ENCODE measurements at regions not wholly inside any gene's neighbourhood (a gene's known extent, or its start where the extent isn't known, plus 50 kb on each side); places are given as distances from the start of the nearest gene placed in this dataset.

- H3K27me3 ChIP-seq, result no peaks in the 10 kb centered on the region
- H3K4me1 ChIP-seq, result peaks cover 14 to 34% (median 26%) of the 10 kb centered on the region in 10 experiments
- no peak overlapping the region for H3K27ac ChIP-seq
- H3K9me3 ChIP-seq (replicated peaks in 1 of 11), result no peaks in the 10 kb centered on the region
- H3K4me3 ChIP-seq, result no peak overlapping the region
- H4K20me1 ChIP-seq, result peaks cover 0 to 6% (median 0%) of the 10 kb centered on the region in 11 experiments; a peak in 3 of 22 replicates
- no peaks in the 10 kb centered on the region for H3K36me3 ChIP-seq
- peak overlapping the region in 6 of 11 experiments; percentile 10 to 52 (median 20); a peak in 6 of 22 replicates for H3K4me2 ChIP-seq
- H3K9ac ChIP-seq, result no peak overlapping the region
- TF ChIP-seq Cebpa-rat (IDR thresholded peaks at IDR 0.05), result no peak
Observed at GRCh38 chr17:36674278-36674650, 72.9 kb downstream of the MRM1 start.

GRCh38 chr17:36675250-36675649 lies 73.9 kb downstream of the MRM1 start:
- Histone ChIP-seq H3K27me3 (no peaks in the 10 kb centered on the region), H3K27ac (no peak overlapping the region), H4K20me1 (peaks cover 0 to 6% (median 0%) of the 10 kb centered on the region in 11 experiments; a peak in 3 of 22 replicates), H3K9ac (no peak overlapping the region), H3K4me1 (peaks cover 23 to 40% (median 31%) of the 10 kb centered on the region in 10 experiments), H3K4me3 (no peak overlapping the region), H3K4me2 (peak overlapping the region; percentile 11 to 81 (median 41); a peak in 18 of 22 replicates), H3K9me3 (replicated peaks in 1 of 11) (no peaks in the 10 kb centered on the region), H3K36me3 (no peaks in the 10 kb centered on the region)
- no peak for TF ChIP-seq Cebpa-rat (IDR thresholded peaks at IDR 0.05)

GRCh38 chr17:36675786-36676185 lies 74.4 kb downstream of the MRM1 start:
- H3K27ac ChIP-seq, result no peak overlapping the region
- no peaks in the 10 kb centered on the region for H3K36me3 ChIP-seq
- no peak overlapping the region for H3K4me3 ChIP-seq
- no peaks in the 10 kb centered on the region for H3K27me3 ChIP-seq
- H3K4me1 ChIP-seq, result peaks cover 28 to 45% (median 32%) of the 10 kb centered on the region in 10 experiments
- H3K9me3 ChIP-seq (replicated peaks in 1 of 11), result no peaks in the 10 kb centered on the region
- peaks cover 0 to 6% (median 0%) of the 10 kb centered on the region in 11 experiments; a peak in 3 of 22 replicates for H4K20me1 ChIP-seq
- no peak overlapping the region for H3K9ac ChIP-seq
- peak overlapping the region in 10 of 11 experiments; percentile 11 to 81 (median 41); a peak in 16 of 22 replicates for H3K4me2 ChIP-seq
- no peak for TF ChIP-seq Cebpa-rat (IDR thresholded peaks at IDR 0.05)

- TF ChIP-seq Cebpa-rat (IDR thresholded peaks at IDR 0.05), result no peak
- no peaks in the 10 kb centered on the region for H3K27me3 ChIP-seq
- peaks cover 0 to 6% (median 0%) of the 10 kb centered on the region in 11 experiments; a peak in 2 of 22 replicates for H4K20me1 ChIP-seq
- no peak overlapping the region for H3K4me3 ChIP-seq
- no peaks in the 10 kb centered on the region for H3K9me3 ChIP-seq (replicated peaks in 1 of 11)
- H3K4me1 ChIP-seq, result peaks cover 16 to 35% (median 29%) of the 10 kb centered on the region in 10 experiments
- no peak overlapping the region for H3K27ac ChIP-seq
- H3K9ac ChIP-seq, result peak overlapping the region in 5 of 11 experiments; percentile 10 to 38 (median 15); a peak in 4 of 22 replicates
- no peaks in the 10 kb centered on the region for H3K36me3 ChIP-seq
- peak overlapping the region in 9 of 11 experiments; percentile 26 to 73 (median 63); a peak in 17 of 22 replicates for H3K4me2 ChIP-seq
Observed at GRCh38 chr17:36679815-36680467, 78.6 kb downstream of the MRM1 start.

- TF ChIP-seq Cebpa-rat (IDR thresholded peaks at IDR 0.05), result no peak
- Histone ChIP-seq H3K36me3 (no peaks in the 10 kb centered on the region), H3K27me3 (no peaks in the 10 kb centered on the region), H3K4me2 (peak overlapping the region in 9 of 11 experiments; percentile 26 to 73 (median 63); a peak in 18 of 22 replicates), H3K4me1 (peaks cover 7 to 27% (median 21%) of the 10 kb centered on the region in 10 experiments), H3K9ac (peak overlapping the region in 6 of 11 experiments; percentile 10 to 38 (median 14); a peak in 3 of 22 replicates), H3K4me3 (no peak overlapping the region), H3K9me3 (replicated peaks in 1 of 11) (no peaks in the 10 kb centered on the region), H4K20me1 (peaks cover 0 to 5% (median 0%) of the 10 kb centered on the region in 11 experiments; a peak in 2 of 22 replicates), H3K27ac (no peak overlapping the region; a peak in 1 of 22 replicates)
Observed at GRCh38 chr17:36680701-36681202, 79.4 kb downstream of the MRM1 start.

- Histone ChIP-seq H3K27me3 (no peaks in the 10 kb centered on the region), H3K4me3 (no peak overlapping the region)
Observed at GRCh38 chr17:36682773-36683172, 81.4 kb downstream of the MRM1 start.

GRCh38 chr17:36683387-36683786 lies 82.0 kb downstream of the MRM1 start:
- H3K27me3 ChIP-seq, result no peaks in the 10 kb centered on the region
- TF ChIP-seq Cebpa-rat (IDR thresholded peaks at IDR 0.05), result no peak

More at GRCh38 chr17:36682773-36683172, 81.4 kb downstream of the MRM1 start:
- Histone ChIP-seq H3K9ac (no peak overlapping the region), H3K4me1 (peaks cover 0 to 35% (median 18%) of the 10 kb centered on the region in 10 experiments; a peak in 17 of 20 replicates), H3K9me3 (replicated peaks in 1 of 11) (no peaks in the 10 kb centered on the region), H4K20me1 (peaks cover 0 to 10% (median 0%) of the 10 kb centered on the region in 11 experiments; a peak in 2 of 22 replicates), H3K4me2 (no peak overlapping the region), H3K27ac (no peak overlapping the region), H3K36me3 (no peaks in the 10 kb centered on the region)
- TF ChIP-seq Cebpa-rat (IDR thresholded peaks at IDR 0.05), result no peak

GRCh38 chr17:36684134-36684533 lies 82.8 kb downstream of the MRM1 start:
- Histone ChIP-seq H3K9ac (no peak overlapping the region), H3K27me3 (no peaks in the 10 kb centered on the region), H3K4me2 (no peak overlapping the region), H4K20me1 (peaks cover 0 to 12% (median 0%) of the 10 kb centered on the region in 11 experiments; a peak in 3 of 22 replicates), H3K4me3 (no peak overlapping the region), H3K4me1 (peaks cover 0 to 32% (median 17%) of the 10 kb centered on the region in 10 experiments; a peak in 17 of 20 replicates), H3K36me3 (no peaks in the 10 kb centered on the region), H3K9me3 (replicated peaks in 1 of 11) (no peaks in the 10 kb centered on the region), H3K27ac (no peak overlapping the region)
- no peak for TF ChIP-seq Cebpa-rat (IDR thresholded peaks at IDR 0.05)

More at GRCh38 chr17:36683387-36683786, 82.0 kb downstream of the MRM1 start:
- Histone ChIP-seq H3K4me3 (no peak overlapping the region), H3K9ac (no peak overlapping the region), H3K27ac (no peak overlapping the region), H3K4me2 (no peak overlapping the region), H3K4me1 (peaks cover 0 to 37% (median 18%) of the 10 kb centered on the region in 10 experiments; a peak in 17 of 20 replicates), H4K20me1 (peaks cover 0 to 12% (median 0%) of the 10 kb centered on the region in 11 experiments; a peak in 2 of 22 replicates), H3K9me3 (replicated peaks in 1 of 11) (no peaks in the 10 kb centered on the region), H3K36me3 (no peaks in the 10 kb centered on the region)

GRCh38 chr17:36686123-36686669 lies 84.8 kb downstream of the MRM1 start:
- Histone ChIP-seq H3K4me2 (no peak overlapping the region), H4K20me1 (peaks cover 0 to 7% (median 0%) of the 10 kb centered on the region in 11 experiments; a peak in 3 of 22 replicates), H3K27me3 (no peaks in the 10 kb centered on the region), H3K4me1 (peaks cover 0 to 13% (median under 1%) of the 10 kb centered on the region in 10 experiments; a peak in 9 of 20 replicates), H3K36me3 (no peaks in the 10 kb centered on the region), H3K4me3 (no peak overlapping the region), H3K27ac (no peak overlapping the region), H3K9ac (no peak overlapping the region), H3K9me3 (replicated peaks in 1 of 11) (no peaks in the 10 kb centered on the region)
- no peak for TF ChIP-seq Cebpa-rat (IDR thresholded peaks at IDR 0.05)
